Endothelial cell of hepatic sinusoid (primary cell): ENCODE measurements at regions not wholly inside any gene's neighbourhood (a gene's known extent, or its start where the extent isn't known, plus 50 kb on each side); places are given as distances from the start of the nearest gene placed in this dataset.
"Not testable (repeated sequence)": the region's sequence is repeated elsewhere in the genome, so short reads cannot be mapped to it uniquely, and the experiment has no call there.

Experiments
- in situ Hi-C: cut with HindIII; loops from 2 replicates; pipeline ENCODE4 v1.10.0; 2017; ENCODE audit warnings: low sequenced_read_pairs

DNA sequence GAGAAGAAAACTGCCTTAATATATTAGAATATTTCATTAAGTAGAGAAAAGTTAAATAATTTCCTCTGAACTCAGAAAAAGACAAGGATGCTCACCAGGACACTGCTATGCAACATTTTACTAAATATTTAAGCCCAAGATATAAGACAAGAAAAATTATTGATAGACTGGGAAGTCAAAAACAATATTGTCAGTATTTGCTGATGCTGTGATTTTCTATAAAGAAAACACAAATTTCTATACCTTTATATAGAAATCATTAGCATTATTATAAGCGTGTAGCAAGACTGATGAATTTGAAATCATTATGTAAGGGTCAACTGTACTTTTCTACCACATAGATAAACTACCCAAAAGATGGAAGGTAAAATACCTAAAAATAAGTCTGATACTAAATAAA, 451.0 kb downstream of the RNF144A start:
- in situ Hi-C loops, result no loop called here

DNA sequence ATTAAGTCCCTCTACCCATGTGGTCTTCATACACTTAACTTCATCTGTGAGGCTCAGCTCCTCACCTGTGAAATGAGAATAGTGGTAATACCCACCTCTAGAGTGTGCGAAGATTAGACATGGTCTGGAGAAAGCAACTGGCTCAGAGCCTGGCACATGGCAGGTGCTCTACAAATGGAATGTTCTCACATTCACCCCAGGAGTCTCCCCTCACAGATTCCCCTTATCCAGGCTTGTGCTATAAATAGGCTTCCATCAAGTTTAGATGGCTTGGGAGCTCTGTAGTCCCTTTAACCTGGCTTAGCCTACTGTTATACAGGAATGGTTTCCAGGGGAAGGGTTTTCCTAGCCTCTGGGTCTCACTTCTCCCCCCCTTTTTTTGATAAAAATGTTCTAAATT, 455.9 kb downstream of the RNF144A start:
- in situ Hi-C loops, result no loop called here

DNA sequence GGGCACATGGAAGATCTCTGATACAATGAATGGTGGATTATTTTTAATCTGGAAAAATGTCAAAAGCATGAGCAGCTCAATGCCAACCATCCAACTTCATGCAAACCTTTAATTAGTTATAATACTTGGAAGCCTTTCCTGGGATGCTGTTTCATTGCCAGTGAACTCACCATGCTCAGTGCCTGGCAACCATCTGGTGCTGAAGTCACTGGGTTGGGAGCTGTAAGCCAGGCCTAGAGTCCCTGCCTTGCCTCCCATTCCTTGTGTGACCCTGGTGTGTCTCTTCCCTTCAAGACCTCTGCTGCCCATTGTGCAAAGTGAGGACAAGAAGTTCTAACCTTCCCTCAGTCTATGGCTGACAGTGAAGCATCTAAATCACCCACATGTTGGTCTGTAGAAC, 458.7 kb downstream of the RNF144A start:
- in situ Hi-C loops, result no loop called here

DNA sequence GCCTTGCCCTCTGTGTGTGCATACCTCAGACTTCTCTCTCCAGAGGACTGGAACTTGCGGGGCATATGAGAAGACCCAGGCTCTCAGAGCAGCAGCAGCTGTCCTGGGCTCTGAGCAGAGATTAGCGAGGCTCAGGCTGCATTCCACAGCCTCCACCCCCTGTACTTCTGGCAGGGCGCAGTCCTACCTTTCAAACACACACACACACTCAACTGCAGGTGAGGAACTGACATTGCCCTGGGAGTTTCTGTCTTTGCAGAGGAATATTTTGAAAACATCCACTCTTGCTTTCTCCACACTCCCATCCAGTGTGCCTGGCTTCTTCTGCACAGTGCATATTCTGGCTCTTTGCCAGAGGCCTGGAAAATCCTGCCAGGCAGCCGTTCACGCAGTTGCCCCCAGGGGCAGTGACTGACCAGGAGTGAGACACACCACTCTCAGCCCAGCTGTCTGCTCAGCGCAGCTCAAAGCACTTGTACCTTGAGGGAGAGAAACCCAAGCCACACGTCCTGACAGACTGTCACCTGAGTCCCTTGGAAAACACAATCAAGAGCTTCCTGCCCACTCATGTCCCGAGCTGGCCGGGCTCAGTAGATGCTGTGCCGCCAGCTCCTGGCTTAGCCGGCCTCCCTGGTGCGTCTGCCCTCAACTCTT, 460.8 kb downstream of the RNF144A start:
- in situ Hi-C loops, result no loop called here

DNA sequence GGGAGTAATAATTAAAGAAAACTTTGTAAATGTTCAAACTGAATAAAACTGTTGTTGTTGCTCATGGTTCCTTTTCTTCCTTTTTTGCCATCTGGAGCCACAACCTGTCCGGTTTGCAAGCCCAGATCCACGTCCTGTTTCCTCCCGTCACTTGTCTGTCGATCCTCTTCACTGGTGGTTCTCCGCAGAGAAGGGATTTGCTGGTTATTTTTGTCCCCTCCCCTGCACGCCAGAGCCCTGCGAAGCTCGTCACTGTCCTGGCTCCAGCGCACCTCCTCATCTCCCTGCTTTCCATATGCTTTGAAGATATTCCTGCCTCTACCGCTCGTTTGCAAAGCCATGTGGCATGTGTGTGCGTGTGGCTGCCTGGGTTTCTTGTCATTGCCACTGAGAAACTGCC, 461.4 kb downstream of the RNF144A start:
- in situ Hi-C loops, result no loop called here

DNA sequence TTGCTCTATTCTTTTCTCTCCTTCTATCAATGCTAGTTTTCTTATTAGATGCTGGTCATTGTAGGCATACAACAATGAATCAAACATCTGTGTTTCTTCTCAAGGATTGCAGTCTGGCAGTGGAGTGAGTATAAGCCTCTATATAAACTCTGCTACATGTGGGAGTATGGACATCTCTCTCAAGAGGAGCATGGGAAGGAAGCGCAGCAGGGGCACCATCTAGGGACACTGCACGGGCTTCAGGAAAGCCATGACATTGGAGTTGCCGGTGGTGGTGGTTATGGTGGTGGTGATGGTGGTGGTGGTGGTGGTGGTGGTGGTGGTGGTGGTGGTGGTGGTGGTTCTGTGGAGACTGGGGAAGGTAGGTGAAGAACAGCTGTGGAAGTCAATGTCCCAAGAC, 462.6 kb downstream of the RNF144A start:
- in situ Hi-C loops, result no loop called here

DNA sequence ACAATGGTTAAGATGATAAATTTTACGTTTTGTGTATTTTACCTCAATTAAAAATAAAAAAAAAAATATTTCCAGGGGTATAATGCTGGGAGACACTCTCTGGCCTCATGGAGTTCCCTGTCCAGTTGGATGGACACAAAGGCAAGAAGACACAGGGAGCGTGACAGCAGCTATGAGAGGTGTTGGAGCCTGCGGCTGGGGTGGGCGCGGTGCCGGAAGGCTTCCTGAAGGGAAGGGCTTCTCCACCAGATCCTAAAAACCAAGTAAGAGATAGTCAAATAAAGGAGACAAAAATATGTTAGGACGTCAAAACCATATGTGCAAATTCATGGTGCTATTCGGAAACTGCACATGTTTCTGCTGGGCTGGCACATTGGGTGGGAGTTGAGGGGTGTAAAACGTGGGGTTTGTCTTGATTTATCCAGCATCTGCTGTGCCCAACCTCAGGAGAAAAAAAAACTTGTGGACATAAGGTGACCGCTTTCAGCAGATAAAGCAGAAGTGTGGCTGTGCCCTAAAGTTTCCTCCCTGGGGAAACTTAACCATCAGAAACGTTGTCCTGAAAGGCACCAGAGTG, 467.6 kb downstream of the RNF144A start:
- in situ Hi-C loops, result no loop called here

DNA sequence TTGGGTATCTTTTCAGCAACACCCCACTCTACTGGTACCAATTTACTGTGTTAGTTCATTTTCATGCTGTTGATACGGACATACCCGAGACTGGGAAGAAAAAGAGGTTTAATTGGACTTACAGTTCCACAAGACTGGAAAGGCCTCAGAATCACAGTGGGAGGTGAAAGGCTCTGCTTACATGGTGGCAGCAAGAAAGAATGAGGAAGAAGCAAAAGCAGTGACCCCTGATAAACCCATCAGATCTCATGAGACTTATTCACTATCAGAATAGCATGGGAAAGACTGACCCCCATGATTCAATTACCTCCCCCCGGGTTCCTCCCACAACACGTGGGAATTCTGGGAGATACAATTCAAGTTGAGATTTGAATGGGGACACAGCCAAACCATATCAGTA, 473.1 kb downstream of the RNF144A start:
- in situ Hi-C loops, result not testable (repeated sequence)

DNA sequence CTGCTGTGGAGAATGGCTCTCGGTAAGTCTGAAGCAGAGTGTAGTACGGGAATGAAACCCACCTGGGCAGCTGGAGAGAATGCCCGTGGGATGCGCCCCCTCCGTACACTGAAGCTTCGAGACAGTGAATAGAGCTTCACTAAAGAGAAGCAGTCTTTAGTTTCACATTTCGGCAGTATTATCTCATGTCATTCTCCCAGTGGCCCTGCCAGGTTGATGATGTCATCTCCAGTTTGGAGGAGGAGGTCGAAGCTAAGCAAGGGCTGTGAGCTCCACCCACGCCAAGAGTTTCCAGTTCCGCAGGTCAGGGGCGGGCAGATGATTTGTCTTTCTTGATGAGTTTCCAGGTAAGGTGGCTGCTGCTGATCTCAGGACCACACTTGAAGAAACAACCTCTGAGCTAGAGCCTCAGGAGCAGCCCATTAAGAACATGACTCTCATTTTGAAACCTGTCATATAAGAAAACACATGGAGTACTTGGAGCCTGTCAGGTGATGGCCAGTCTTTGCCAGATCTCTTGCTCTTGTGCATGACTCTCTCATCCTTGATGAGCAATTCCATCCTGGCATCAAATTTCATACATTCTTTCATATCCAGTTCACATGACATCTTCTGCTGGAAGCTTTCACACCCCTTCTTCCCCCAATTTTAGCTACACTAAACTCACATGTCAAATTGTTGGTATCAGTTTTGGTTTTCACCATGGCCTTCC, 475.0 kb downstream of the RNF144A start:
- in situ Hi-C loops, result no loop called here

DNA sequence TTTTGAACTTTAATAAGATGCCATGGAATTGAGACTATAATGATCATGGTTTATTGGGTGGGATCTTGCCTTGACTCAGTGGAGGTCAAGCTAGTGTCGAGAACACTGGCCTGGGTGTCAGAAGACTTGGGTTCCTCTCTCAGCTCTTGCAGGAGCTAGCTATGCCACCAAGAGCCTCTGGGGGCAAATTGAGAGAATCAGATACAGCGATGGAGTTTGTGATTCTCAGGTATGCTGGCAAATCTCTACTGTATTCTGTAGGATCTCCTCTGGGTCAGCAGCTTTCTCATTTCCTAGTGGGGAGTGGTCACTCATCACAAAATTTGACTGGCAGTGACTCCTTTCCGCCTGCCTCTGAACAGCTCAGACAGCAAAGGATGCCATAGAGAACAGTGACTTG, 477.0 kb downstream of the RNF144A start:
- in situ Hi-C loops, result no loop called here

DNA sequence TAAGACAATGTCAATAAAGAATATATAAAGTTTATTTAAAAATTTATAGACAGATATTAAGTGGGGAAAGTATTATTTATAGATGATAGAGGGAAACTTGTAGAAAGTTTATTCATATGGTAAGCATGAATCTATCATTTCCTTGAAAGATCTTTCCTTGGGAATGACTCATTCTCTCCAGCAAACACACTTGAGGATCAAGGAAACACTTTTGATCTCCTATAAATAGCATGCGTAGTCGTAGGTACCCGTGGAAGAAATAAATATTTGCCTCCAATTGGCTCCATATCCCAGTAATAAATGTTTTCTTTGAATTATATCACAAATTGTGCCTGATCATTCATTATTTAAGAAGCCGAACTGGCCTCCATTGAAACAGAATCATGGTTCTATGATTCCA, 483.4 kb downstream of the RNF144A start:
- in situ Hi-C loops, result no loop called here

DNA sequence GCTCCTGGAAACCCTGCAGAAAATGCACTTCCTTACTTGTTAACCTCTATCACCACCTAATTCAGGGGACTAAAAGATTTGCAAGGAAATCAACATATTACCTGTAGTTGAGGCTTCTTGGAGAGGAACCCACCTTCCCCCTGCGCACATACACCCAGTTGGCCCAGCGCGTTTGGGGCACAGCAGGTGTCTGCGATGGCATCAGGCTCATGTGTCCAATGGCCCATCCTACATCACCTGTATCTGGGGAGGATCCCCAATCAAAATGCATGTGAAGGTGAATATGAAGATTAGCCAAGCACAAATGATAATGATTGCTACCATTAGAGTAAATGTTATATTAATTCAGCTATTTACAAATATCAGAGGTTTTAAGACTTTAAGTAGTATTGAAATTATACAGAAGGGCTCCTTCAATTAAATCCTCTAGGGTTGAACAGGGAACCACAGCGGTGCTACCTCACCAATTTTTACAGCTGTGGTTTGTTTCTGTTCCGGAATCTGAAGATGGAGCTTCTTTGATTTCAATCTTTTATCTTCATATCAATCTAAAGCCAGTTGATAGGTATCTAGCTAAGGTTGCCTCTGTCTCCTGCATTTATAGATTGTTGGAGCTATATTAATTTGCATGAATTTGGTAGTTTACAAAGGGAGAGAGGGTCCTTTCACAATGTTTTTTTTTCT, 486.0 kb downstream of the RNF144A start:
- in situ Hi-C loops, result no loop called here

DNA sequence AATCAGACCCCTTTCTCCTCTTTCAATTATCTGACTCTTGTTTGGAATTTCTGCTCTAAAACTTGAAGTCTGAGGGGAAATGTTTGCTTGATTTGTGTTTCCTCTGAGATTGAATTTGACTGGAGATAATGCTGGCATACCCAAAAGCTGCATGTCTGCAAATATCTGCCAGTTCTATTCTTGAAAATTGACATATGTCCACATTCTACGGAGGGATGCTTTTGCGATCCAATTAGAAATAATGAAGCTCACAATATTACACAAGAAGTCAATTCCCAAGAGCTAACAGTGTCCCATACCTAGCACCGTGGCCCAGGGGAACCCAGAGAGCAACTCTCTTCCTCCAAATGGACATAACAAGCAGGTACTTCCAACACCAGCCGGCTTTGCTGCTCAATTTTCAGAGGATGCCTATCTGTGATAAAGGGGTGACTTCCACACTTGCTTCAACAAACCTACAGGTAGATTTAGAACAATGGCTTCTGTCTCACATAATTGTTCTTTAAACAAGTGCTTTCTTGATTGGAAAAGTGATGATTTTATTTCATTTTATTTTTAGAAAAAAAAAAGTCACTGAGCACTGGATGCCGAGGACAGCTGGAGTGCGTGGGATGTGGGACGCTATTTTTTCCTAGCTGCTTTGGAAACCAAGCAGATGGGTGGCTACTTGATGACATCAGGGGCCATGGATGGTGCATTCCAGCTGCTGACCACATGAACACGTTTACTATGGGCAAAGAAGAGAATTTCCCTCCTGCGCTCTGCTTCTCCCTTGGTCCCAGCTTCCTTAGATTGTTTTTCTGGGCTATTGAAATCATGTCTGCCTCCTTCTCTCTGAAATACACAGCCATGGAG, 488.9 kb downstream of the RNF144A start:
- in situ Hi-C loops, result loop anchor here (5.0 kb wide), 1 partner anchor 94 kb away; no protein-coding TSS in a partner anchor

DNA sequence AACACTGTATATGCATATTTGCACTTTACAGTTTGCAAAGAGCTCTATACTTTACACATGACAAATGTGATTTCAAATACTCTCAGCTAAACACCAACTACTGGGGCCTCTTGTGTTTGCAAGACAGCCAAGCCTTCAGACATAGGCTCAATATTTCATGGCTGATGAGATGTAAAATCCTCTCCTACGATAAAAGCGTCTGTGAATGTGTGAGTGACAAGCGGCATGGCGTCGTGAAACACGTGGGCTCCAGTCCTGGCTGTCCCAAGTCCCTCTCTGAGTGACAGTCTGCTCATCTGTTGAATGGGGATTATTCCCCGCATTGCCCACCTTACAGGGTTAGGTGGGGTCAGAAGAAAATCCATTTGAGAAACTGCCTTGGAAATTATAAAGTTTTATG, 489.8 kb downstream of the RNF144A start:
- in situ Hi-C loops, result loop anchor here (5.0 kb wide), 1 partner anchor 95 kb away; no protein-coding TSS in a partner anchor

DNA sequence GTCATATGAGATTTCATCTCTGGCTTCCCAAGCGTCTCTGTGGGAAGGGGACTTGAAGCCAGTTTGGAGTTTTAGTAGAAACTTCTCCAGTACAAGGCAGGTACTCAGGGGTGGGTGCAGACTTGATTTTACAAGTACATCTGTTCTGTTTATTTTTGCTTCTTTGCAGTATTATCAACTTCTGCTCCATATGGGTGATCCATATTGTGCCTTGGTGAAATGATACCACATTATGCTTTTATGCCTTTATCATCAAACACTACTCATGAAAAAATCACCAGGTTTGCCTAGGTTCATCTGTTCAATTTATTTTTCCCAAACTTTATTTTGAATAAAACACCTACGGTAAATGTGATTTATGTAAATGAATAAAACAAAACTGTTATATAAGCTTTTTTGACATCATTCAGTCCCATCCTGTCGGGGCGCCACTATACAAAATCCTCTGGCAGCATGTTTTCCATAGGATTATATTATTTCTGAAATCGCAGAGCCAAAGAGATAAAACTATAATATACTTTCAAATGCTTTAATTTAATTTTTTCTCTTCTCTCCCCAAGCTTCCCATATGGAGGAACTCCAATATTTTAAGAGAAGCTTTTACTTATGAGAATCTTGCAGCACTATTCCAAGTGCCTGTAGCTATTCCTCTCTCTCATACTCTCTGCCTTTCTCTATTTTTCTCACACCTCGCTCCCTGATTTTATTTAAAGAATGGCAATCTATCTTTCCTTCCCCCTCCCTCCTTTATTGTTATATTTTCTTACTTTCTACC, 490.9 kb downstream of the RNF144A start:
- in situ Hi-C loops, result loop anchor here (5.0 kb wide), 1 partner anchor 96 kb away; no protein-coding TSS in a partner anchor

DNA sequence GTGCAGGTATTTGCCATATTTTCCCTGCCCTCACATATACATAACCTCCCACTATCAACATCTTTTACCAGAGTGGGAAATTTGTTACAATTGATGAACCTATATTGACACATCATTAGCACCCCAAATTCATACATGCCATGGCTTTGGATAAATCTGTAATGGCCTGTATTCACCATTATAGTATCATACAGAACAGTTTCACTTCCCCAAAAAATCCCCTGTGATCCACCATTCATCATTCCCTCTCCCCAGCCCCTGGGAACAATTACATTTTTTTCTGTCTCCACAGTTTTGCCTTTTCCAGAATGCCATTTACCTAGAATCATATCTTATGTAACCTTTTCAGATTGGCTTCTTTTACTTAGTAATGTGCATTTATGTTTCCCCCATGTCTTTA, 494.5 kb downstream of the RNF144A start:
- in situ Hi-C loops, result no loop called here

DNA sequence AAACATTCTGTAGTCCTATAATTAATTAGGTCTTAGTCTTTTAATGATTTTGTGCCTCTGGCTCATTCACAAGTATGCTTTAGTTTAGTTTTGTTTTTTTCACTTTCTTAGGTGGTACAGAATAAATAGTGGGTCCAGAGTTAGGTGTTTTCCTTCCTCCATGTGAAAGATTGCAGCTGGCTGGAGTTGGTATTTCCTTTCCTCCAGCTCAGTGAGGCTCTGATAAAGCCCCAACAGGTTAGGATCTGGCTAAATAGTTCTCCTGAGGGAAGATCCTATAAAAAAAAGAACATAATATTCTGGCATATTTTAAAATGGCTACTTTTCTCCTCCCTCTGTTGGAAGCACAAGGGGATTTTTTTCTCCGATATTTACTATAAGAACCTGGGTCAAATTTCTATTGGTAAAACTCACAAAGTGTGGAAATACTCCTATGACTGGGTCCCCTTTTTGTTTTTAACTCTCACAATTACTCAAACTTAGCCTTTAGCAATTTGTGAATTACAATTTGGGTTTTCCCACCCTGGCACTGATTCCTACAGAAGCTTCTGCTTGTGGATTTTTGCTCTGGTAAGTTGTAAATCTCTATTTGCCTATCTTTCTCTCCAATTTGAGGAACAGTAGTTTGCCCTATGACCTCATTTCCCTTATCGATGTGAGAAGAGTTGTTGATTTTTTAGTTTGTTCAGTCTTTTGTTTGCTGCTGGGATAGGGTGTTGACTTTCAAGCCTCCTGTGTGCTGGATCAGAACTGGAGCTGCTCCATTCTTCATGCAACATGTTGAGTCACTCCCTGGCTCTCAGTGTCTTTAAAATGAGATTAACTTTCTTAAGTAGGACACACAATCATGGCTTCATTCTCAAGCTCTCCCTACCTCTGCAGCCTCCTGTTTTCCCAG, 500.9 kb downstream of the RNF144A start:
- in situ Hi-C loops, result no loop called here

DNA sequence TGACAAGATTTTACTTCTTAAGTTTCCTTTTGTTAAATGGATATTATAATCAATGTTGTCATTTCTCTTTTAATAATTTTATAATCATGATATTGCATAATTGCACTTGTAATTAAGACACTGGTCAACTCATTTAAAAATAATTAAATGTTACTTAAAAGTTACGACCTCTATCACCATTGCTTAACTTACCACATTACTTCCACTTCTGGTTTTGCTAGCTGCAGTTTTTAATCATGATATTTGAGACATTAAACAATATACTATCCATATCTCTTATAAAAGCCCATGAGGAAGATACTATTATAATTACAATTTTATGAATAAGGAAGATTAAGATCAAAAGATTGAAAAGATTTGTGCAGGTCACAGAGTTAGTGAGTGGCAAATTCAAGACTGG, 502.0 kb downstream of the RNF144A start:
- in situ Hi-C loops, result no loop called here

DNA sequence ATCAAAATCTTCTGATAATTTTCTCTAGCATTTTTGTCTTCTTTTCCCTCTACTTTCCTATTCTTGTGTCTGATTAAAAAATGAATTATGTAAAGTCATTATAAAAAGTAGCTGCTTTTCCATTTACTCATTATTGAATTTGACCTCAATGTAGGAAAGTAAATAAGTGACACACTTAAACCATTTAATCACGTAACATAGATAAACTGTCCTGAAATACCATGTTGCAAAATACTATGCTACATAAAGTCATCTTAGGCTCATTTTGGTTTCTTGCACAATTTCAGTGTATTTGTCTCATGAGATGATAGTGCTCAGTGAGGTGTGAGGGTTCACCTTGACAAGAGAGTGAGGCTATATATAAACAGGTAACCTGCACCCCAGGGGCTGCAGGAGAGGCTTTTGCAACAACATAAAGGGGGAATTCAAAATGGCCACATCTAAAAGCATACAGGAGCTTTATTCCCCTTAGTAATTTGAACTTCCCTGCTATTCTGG, 502.7 kb downstream of the RNF144A start:
- in situ Hi-C loops, result no loop called here
